MM.1S (cell line): ENCODE measurements at regions not wholly inside any gene's neighbourhood (a gene's known extent, or its start where the extent isn't known, plus 50 kb on each side); places are given as distances from the start of the nearest gene placed in this dataset.

Experiments
- EZH2 ChIP-seq: fragments of 300-600 bp; sonication (generic); optimal IDR thresholded peaks from 2 replicates; pipeline ENCODE3; 2017; ENCODE audit warnings: low read depth, mild to moderate bottlenecking, antibody characterized with exemption, low read length, mixed read lengths
- EZH2phosphoT487 ChIP-seq: fragments of 300-600 bp; sonication (generic); IDR thresholded peaks from 2 replicates; pipeline ENCODE4 v1.6.1; 2018; ENCODE audit warnings: antibody characterized with exemption, low read length
- TF ChIP-seq, protein P1 (sequence below): fragments of 300-600 bp; sonication (generic); IDR thresholded peaks from 2 replicates; pipeline ENCODE4 v1.5.1; 2016; ENCODE audit warnings: antibody characterized with exemption, low read length, mixed read lengths

DNA sequence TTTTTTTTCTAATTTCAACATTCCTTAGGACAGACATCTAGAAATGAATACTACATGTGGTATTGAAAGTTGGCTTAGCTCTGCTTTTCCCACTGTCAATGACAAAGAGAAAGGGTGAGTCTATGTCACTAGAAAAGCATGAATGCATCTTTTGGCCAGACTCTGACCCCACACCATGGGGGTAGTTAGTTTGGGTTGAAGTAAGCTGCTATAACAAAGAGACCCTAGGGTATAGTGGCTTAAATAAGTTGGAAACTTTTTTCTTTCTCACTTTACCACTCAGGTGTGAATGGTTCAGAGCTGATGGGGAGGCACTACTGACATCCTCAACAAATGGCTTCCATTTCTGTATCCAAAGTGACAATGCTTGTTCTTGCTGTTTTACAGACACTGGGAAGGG, 161.5 kb downstream of the DLEU7 start:
- TF ChIP-seq EZH2: no peak
- TF ChIP-seq, protein P1, sequence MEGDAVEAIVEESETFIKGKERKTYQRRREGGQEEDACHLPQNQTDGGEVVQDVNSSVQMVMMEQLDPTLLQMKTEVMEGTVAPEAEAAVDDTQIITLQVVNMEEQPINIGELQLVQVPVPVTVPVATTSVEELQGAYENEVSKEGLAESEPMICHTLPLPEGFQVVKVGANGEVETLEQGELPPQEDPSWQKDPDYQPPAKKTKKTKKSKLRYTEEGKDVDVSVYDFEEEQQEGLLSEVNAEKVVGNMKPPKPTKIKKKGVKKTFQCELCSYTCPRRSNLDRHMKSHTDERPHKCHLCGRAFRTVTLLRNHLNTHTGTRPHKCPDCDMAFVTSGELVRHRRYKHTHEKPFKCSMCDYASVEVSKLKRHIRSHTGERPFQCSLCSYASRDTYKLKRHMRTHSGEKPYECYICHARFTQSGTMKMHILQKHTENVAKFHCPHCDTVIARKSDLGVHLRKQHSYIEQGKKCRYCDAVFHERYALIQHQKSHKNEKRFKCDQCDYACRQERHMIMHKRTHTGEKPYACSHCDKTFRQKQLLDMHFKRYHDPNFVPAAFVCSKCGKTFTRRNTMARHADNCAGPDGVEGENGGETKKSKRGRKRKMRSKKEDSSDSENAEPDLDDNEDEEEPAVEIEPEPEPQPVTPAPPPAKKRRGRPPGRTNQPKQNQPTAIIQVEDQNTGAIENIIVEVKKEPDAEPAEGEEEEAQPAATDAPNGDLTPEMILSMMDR: no peak
- TF ChIP-seq EZH2phosphoT487: no peak
